ENCODE measurements at regions not wholly inside any gene's neighbourhood (a gene's known extent, or its start where the extent isn't known, plus 50 kb on each side); places are given as distances from the start of the nearest gene placed in this dataset.

DNA sequence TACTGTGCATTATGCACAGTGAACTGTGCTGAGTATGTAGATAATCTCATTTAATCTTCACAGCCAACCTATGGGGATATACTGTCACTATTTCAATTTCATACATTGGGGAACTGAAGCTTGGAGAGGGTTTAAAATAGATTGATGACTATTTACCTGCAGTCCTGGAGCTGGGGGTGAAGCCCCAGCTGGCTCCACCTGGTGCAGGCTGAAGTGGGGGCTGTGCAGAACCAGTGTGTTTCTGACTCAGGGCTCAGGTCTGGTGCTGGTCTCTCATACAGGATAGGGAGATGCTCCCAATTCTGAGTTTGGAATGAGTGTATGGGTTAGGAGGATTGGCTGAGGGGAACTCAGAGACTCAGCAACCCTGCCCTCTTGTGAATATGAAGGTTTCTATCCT is 176.1 kb upstream of the CEP162 start:
- TF ChIP-seq, protein P1, sequence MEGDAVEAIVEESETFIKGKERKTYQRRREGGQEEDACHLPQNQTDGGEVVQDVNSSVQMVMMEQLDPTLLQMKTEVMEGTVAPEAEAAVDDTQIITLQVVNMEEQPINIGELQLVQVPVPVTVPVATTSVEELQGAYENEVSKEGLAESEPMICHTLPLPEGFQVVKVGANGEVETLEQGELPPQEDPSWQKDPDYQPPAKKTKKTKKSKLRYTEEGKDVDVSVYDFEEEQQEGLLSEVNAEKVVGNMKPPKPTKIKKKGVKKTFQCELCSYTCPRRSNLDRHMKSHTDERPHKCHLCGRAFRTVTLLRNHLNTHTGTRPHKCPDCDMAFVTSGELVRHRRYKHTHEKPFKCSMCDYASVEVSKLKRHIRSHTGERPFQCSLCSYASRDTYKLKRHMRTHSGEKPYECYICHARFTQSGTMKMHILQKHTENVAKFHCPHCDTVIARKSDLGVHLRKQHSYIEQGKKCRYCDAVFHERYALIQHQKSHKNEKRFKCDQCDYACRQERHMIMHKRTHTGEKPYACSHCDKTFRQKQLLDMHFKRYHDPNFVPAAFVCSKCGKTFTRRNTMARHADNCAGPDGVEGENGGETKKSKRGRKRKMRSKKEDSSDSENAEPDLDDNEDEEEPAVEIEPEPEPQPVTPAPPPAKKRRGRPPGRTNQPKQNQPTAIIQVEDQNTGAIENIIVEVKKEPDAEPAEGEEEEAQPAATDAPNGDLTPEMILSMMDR (IDR thresholded peaks at IDR 0.05; ENCODE audit: control extremely low read depth in 1 of 3, insufficient read depth in 1 of 3, low read depth in 1 of 3, low read length in 3 of 3) = no peak
- no peak for TF ChIP-seq TAF1 (IDR thresholded peaks at IDR 0.05; ENCODE audit: low read depth, low read length)
- TF ChIP-seq JUN (IDR thresholded peaks at IDR 0.05; ENCODE audit: low read depth, low read length) = no peak

All from H1 (cell line).